ENCODE measurements at regions not wholly inside any gene's neighbourhood (a gene's known extent, or its start where the extent isn't known, plus 50 kb on each side); places are given as distances from the start of the nearest gene placed in this dataset.

DNA sequence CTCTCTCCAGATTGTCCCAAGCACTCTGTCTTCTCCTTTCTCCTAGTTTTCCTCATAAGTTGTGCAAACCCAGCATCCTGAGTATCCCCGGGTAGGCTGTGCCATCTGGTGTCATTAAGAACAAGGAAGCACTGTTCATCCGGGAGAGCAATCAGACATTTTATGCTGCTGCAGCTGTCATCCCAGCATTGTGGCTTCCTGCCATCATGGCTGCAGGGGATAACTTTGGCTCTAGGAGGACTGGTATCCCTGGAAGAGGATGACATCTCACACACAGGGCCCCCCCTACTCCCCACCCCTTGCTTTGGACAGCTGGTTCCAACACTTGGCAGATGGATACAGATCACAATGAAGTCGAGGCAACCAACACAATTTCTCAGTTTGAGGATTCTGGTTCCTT lies 1195.1 kb upstream of the MAP3K7 start:
- peak overlapping the region; percentile 68 for H3K4me3 Mint-ChIP-seq (ENCODE audit: unreplicated experiment)
- peak overlapping the region; percentile 96 for H3K27ac Mint-ChIP-seq (ENCODE audit: unreplicated experiment)
- peaks cover 5% of the 10 kb centered on the region for H3K27me3 Mint-ChIP-seq (ENCODE audit: unreplicated experiment)
- H3K9me3 Mint-ChIP-seq (ENCODE audit: unreplicated experiment): peaks cover 12% of the 10 kb centered on the region
- peaks cover 34% of the 10 kb centered on the region for H3K4me1 Mint-ChIP-seq (ENCODE audit: low read depth, unreplicated experiment)
- TF ChIP-seq, protein P1, sequence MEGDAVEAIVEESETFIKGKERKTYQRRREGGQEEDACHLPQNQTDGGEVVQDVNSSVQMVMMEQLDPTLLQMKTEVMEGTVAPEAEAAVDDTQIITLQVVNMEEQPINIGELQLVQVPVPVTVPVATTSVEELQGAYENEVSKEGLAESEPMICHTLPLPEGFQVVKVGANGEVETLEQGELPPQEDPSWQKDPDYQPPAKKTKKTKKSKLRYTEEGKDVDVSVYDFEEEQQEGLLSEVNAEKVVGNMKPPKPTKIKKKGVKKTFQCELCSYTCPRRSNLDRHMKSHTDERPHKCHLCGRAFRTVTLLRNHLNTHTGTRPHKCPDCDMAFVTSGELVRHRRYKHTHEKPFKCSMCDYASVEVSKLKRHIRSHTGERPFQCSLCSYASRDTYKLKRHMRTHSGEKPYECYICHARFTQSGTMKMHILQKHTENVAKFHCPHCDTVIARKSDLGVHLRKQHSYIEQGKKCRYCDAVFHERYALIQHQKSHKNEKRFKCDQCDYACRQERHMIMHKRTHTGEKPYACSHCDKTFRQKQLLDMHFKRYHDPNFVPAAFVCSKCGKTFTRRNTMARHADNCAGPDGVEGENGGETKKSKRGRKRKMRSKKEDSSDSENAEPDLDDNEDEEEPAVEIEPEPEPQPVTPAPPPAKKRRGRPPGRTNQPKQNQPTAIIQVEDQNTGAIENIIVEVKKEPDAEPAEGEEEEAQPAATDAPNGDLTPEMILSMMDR (IDR thresholded peaks at IDR 0.05; ENCODE audit: partially characterized antibody, unreplicated experiment): no peak
- no peaks in the 10 kb centered on the region for H3K36me3 Mint-ChIP-seq (ENCODE audit: unreplicated experiment)
- DNase-seq: peak; percentile 56

DNA sequence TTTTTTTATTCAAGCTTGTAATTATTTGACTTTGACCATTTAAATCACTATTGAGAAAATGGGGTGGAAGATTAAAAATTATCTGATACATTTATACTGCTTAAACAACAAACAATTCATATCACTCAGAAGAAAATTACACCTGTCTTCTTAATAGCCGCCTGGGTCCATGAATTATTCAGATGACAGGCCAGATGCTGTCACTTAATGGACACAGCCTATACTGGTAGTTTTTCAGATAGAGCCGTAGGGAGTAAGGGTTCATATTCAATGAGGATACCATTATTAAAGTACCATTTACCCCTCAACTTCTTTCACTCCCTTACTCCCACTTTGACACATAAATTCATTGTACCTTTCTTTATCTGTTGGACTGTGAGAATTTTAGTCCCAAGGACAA lies 1193.4 kb upstream of the MAP3K7 start:
- Mint-ChIP-seq H3K9me3 (ENCODE audit: unreplicated experiment) (peaks cover 13% of the 10 kb centered on the region), H3K27ac (ENCODE audit: unreplicated experiment) (no peak overlapping the region), H3K4me3 (ENCODE audit: unreplicated experiment) (no peak overlapping the region), H3K27me3 (ENCODE audit: unreplicated experiment) (peaks cover 5% of the 10 kb centered on the region), H3K36me3 (ENCODE audit: unreplicated experiment) (peaks cover 16% of the 10 kb centered on the region), H3K4me1 (ENCODE audit: low read depth, unreplicated experiment) (peaks cover 32% of the 10 kb centered on the region)
- DNase-seq: peak; percentile 18
- TF ChIP-seq, protein P1 (IDR thresholded peaks at IDR 0.05; ENCODE audit: partially characterized antibody, unreplicated experiment): no peak

DNA sequence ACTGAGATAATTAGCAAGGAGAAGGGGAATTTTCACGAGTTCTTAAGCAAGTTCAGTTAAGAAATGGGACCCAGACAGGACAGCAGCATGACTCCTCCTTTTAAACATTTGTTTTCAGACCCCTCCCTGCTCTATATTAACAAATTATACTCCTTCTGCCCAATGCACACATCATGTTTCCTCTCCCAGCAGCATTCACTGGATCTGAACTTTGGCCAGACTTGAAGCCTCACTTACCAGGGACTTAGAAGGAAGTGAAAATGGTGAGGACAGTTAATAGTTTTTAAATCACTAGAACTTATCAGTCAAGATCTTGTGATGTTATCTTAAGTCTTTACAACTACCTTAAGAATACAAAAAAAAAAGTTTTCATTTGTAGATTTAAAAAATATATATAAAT lies 1174.7 kb upstream of the MAP3K7 start:
- no peaks in the 10 kb centered on the region for H3K27me3 Mint-ChIP-seq (ENCODE audit: unreplicated experiment)
- TF ChIP-seq, protein P1 (IDR thresholded peaks at IDR 0.05; ENCODE audit: partially characterized antibody, unreplicated experiment): no peak
- H3K4me3 Mint-ChIP-seq (ENCODE audit: unreplicated experiment): no peak overlapping the region
- no peak overlapping the region for H3K27ac Mint-ChIP-seq (ENCODE audit: unreplicated experiment)
- H3K36me3 Mint-ChIP-seq (ENCODE audit: unreplicated experiment): no peaks in the 10 kb centered on the region
- DNase-seq: no peak
- no peaks in the 10 kb centered on the region for H3K9me3 Mint-ChIP-seq (ENCODE audit: unreplicated experiment)
- H3K4me1 Mint-ChIP-seq (ENCODE audit: low read depth, unreplicated experiment): no peaks in the 10 kb centered on the region

DNA sequence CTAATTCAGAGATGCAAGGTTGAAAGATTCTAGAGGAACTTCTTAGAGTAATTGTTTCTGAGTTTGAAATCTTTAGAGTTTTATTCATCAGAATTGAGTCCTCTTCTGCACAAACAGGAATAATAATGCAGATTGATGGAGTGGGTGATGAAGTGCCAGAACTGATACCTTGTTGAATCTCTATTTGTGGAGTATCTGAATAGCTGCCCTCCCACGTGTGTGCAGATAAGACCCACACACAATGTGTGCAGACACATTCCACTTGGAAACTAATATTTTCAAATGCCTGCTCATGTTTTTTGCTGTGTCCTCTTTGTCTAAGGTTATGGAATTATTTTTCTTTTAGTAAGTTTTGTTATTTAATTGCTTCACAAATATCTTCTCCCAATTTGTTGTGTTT lies 1167.8 kb upstream of the MAP3K7 start:
- no peaks in the 10 kb centered on the region for H3K4me1 Mint-ChIP-seq (ENCODE audit: low read depth, unreplicated experiment)
- DNase-seq: no peak
- TF ChIP-seq, protein P1 (IDR thresholded peaks at IDR 0.05; ENCODE audit: partially characterized antibody, unreplicated experiment): no peak
- H3K36me3 Mint-ChIP-seq (ENCODE audit: unreplicated experiment): no peaks in the 10 kb centered on the region
- H3K4me3 Mint-ChIP-seq (ENCODE audit: unreplicated experiment): no peak overlapping the region
- no peaks in the 10 kb centered on the region for H3K9me3 Mint-ChIP-seq (ENCODE audit: unreplicated experiment)
- H3K27ac Mint-ChIP-seq (ENCODE audit: unreplicated experiment): no peak overlapping the region
- no peaks in the 10 kb centered on the region for H3K27me3 Mint-ChIP-seq (ENCODE audit: unreplicated experiment)

DNA sequence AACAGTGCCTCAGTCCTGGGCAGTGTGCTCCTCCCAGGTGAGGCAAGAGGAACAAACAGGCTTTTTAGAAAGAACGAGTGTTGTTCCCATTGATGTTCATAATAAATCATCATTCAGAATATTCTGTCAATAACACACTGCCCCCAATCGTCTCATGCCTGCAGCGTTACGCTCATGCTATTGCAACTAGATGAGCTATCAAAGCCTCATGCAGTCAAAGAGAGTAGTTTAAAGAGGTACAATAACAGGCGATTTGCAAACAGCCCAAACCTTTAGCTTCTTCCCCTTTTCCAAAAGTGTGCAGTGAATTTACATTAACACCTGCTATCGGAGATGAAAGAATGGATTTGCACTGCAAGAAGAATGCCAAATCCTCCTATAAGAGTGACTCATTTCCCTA lies 1164.7 kb upstream of the MAP3K7 start:
- TF ChIP-seq, protein P1 (IDR thresholded peaks at IDR 0.05; ENCODE audit: partially characterized antibody, unreplicated experiment): no peak
- no peaks in the 10 kb centered on the region for H3K36me3 Mint-ChIP-seq (ENCODE audit: unreplicated experiment)
- H3K4me1 Mint-ChIP-seq (ENCODE audit: low read depth, unreplicated experiment): no peaks in the 10 kb centered on the region
- no peak for DNase-seq
- H3K4me3 Mint-ChIP-seq (ENCODE audit: unreplicated experiment): no peak overlapping the region
- H3K27ac Mint-ChIP-seq (ENCODE audit: unreplicated experiment): no peak overlapping the region
- no peaks in the 10 kb centered on the region for H3K27me3 Mint-ChIP-seq (ENCODE audit: unreplicated experiment)
- no peaks in the 10 kb centered on the region for H3K9me3 Mint-ChIP-seq (ENCODE audit: unreplicated experiment)

Data from glutamatergic neuron (in vitro differentiated cells).